ENCODE measurements at regions not wholly inside any gene's neighbourhood (a gene's known extent, or its start where the extent isn't known, plus 50 kb on each side); places are given as distances from the start of the nearest gene placed in this dataset.
"Not testable (repeated sequence)": the region's sequence is repeated elsewhere in the genome, so short reads cannot be mapped to it uniquely, and the experiment has no call there.

DNA sequence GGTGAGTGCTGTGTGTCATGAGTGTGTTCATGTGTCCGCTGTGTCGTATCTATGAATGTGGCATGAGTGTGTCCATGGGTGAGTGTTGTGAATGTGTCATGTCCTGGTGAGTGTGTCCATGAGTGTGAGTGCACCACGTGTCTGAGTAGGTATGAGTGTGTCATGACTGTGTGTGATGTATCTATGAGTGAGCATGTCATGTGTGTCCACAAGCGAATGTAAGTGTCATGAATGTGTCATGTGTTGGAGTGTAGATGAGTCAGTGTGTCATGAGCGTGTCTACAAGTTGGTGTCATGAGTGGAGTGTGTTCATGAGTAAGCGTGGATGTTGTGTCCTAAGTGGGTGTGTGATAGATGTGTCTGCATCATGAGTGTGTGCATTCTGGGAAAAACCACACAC, 129.4 kb downstream of the TUBA3C start:
- TF ChIP-seq ELF1 (IDR thresholded peaks at IDR 0.05; ENCODE audit: borderline replicate concordance, low read depth): no peak
- H2AFZ ChIP-seq (ENCODE audit: low read depth, low read length, poor library complexity, severe bottlenecking): no peak overlapping the region
- H3K79me2 ChIP-seq (ENCODE audit: insufficient read depth, low read length): no peaks in the 10 kb centered on the region
- H3K9ac ChIP-seq (ENCODE audit: low read length): no peak overlapping the region
- no TSS peak for BruUV-seq (replicated peaks)
- H3K4me2 ChIP-seq (ENCODE audit: low read length): no peak overlapping the region
- no peak overlapping the region for H3K27ac ChIP-seq (ENCODE audit: low read depth, low read length)
- POLR2A ChIA-PET: no interaction called here
- H3K9me2 ChIP-seq (ENCODE audit: insufficient read depth): no peaks in the 10 kb centered on the region
- no peak overlapping the region for H3K4me3 ChIP-seq (replicated peaks in 1 of 2; ENCODE audit: low read depth in 1 of 2, low read length in 2 of 2)
- H3K4me1 ChIP-seq (ENCODE audit: control insufficient read depth in 1 of 2, insufficient read depth in 2 of 2, low read length in 2 of 2): no peaks in the 10 kb centered on the region
- H4K20me1 ChIP-seq (ENCODE audit: insufficient read depth): no peaks in the 10 kb centered on the region
- H3K27me3 ChIP-seq (ENCODE audit: insufficient read depth, low read length): no peaks in the 10 kb centered on the region
- intact Hi-C loops (cut with micrococcal nuclease): no loop called here
- CTCF ChIA-PET: no interaction called here
- DNase-seq (ENCODE audit: low read depth, low spot score): no peak
- RAD21 ChIA-PET (ENCODE audit: low non-redundant PET in 1 of 2, low total read pairs in 2 of 2, uncharacterized antibody in 2 of 2, unreplicated experiment in 2 of 2): no interaction called here
- H3K36me3 ChIP-seq (ENCODE audit: control insufficient read depth in 1 of 2, insufficient read depth in 2 of 2, low read length in 2 of 2): no peaks in the 10 kb centered on the region
- ATAC-seq: no peak
- H3K9me3 ChIP-seq (ENCODE audit: control insufficient read depth in 1 of 2, insufficient read depth in 1 of 2, low read depth in 1 of 2, low read length in 2 of 2): peaks cover 0 to 29% of the 10 kb centered on the region in 2 experiments; a peak in 2 of 4 replicates

DNA sequence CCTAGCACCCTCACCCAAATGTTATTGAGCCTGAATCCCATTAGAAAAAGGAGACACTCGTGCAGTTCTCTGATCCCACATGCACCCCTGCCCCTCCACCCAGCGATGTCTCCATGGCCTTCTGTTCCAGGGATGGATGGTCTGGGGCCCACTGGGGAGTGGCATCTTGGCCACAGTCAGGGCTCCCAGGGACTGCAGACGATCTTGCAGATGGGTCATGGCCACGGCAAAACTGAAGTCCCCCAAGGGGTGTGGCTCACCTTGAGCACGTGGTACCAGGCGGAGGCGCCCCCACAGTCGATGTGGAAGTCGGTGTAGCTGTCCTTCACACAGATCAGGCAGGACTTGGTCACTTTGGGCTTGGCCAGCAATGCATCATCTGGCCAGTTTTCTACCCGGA, 130.7 kb downstream of the TUBA3C start:
- ChIA-PET RAD21 (ENCODE audit: low non-redundant PET in 1 of 2, low total read pairs in 2 of 2, uncharacterized antibody in 2 of 2, unreplicated experiment in 2 of 2) (no interaction called here), CTCF (no interaction called here), POLR2A (no interaction called here)
- Histone ChIP-seq H3K4me3 (replicated peaks in 1 of 2; ENCODE audit: low read depth in 1 of 2, low read length in 2 of 2) (no peak overlapping the region), H2AFZ (ENCODE audit: low read depth, low read length, poor library complexity, severe bottlenecking) (no peak overlapping the region), H3K79me2 (ENCODE audit: insufficient read depth, low read length) (no peaks in the 10 kb centered on the region), H3K9ac (ENCODE audit: low read length) (no peak overlapping the region), H4K20me1 (ENCODE audit: insufficient read depth) (no peaks in the 10 kb centered on the region), H3K4me2 (ENCODE audit: low read length) (no peak overlapping the region), H3K9me3 (ENCODE audit: control insufficient read depth in 1 of 2, insufficient read depth in 1 of 2, low read depth in 1 of 2, low read length in 2 of 2) (peaks cover 0 to 24% of the 10 kb centered on the region in 2 experiments; a peak in 2 of 4 replicates), H3K9me2 (ENCODE audit: insufficient read depth) (no peaks in the 10 kb centered on the region), H3K36me3 (ENCODE audit: control insufficient read depth in 1 of 2, insufficient read depth in 2 of 2, low read length in 2 of 2) (no peaks in the 10 kb centered on the region), H3K4me1 (ENCODE audit: control insufficient read depth in 1 of 2, insufficient read depth in 2 of 2, low read length in 2 of 2) (no peaks in the 10 kb centered on the region), H3K27ac (ENCODE audit: low read depth, low read length) (no peak overlapping the region), H3K27me3 (ENCODE audit: insufficient read depth, low read length) (no peaks in the 10 kb centered on the region)
- BruUV-seq (replicated peaks): no TSS peak
- intact Hi-C loops (cut with micrococcal nuclease): no loop called here
- no peak for TF ChIP-seq SIN3A (IDR thresholded peaks at IDR 0.05; ENCODE audit: low read depth)
- TF ChIP-seq, protein P1, sequence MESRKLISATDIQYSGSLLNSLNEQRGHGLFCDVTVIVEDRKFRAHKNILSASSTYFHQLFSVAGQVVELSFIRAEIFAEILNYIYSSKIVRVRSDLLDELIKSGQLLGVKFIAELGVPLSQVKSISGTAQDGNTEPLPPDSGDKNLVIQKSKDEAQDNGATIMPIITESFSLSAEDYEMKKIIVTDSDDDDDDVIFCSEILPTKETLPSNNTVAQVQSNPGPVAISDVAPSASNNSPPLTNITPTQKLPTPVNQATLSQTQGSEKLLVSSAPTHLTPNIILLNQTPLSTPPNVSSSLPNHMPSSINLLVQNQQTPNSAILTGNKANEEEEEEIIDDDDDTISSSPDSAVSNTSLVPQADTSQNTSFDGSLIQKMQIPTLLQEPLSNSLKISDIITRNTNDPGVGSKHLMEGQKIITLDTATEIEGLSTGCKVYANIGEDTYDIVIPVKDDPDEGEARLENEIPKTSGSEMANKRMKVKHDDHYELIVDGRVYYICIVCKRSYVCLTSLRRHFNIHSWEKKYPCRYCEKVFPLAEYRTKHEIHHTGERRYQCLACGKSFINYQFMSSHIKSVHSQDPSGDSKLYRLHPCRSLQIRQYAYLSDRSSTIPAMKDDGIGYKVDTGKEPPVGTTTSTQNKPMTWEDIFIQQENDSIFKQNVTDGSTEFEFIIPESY (IDR thresholded peaks at IDR 0.05; ENCODE audit: extremely low read depth, insufficient replicate concordance, low read length): no peak
- TF ChIP-seq ZNF274 (IDR thresholded peaks at IDR 0.05; ENCODE audit: low read depth, low read length): no peak
- TF ChIP-seq YY1 (IDR thresholded peaks at IDR 0.05; ENCODE audit: extremely low read depth, insufficient replicate concordance, low read depth, low read length): no peak
- no peak for ATAC-seq
- DNase-seq (ENCODE audit: low read depth, low spot score): no peak

DNA sequence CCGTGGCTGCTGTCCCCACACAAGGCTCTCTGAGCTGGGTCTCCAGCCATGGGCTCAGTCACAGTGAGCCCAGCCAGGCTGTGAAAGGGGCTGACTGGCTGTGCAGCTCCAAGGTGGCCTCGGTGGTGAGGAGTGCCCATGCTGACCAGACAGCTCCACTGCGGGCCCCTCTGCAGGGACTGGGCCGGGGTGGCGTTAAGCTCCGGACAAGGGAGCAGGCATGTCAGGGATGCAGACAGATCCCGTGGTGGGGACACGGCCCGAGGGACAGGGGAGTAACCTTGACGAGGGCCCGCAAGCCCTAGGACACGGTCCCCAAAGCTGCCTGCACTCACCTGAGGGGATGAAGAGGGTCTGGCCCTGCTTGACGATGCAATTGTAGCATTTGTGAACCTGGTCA, 132.0 kb downstream of the TUBA3C start:
- DNase-seq (ENCODE audit: low read depth, low spot score); H4K20me1 ChIP-seq (ENCODE audit: insufficient read depth); H3K36me3 ChIP-seq (ENCODE audit: control insufficient read depth in 1 of 2, insufficient read depth in 2 of 2, low read length in 2 of 2); POLR2A ChIA-PET; CTCF ChIA-PET; H2AFZ ChIP-seq (ENCODE audit: low read depth, low read length, poor library complexity, severe bottlenecking); H3K9ac ChIP-seq (ENCODE audit: low read length); H3K79me2 ChIP-seq (ENCODE audit: insufficient read depth, low read length); ATAC-seq; intact Hi-C loops (cut with micrococcal nuclease); H3K4me3 ChIP-seq (replicated peaks in 1 of 2; ENCODE audit: low read depth in 1 of 2, low read length in 2 of 2); H3K27ac ChIP-seq (ENCODE audit: low read depth, low read length); H3K27me3 ChIP-seq (ENCODE audit: insufficient read depth, low read length); H3K4me1 ChIP-seq (ENCODE audit: control insufficient read depth in 1 of 2, insufficient read depth in 2 of 2, low read length in 2 of 2); BruUV-seq (replicated peaks); H3K9me2 ChIP-seq (ENCODE audit: insufficient read depth); H3K4me2 ChIP-seq (ENCODE audit: low read length); RAD21 ChIA-PET (ENCODE audit: low non-redundant PET in 1 of 2, low total read pairs in 2 of 2, uncharacterized antibody in 2 of 2, unreplicated experiment in 2 of 2): not testable (repeated sequence)
- peaks cover 0 to 20% of the 10 kb centered on the region in 2 experiments; a peak in 2 of 4 replicates for H3K9me3 ChIP-seq (ENCODE audit: control insufficient read depth in 1 of 2, insufficient read depth in 1 of 2, low read depth in 1 of 2, low read length in 2 of 2)

Data from HCT116 (cell line).